Nephron (organoid): ENCODE measurements at regions not wholly inside any gene's neighbourhood (a gene's known extent, or its start where the extent isn't known, plus 50 kb on each side); places are given as distances from the start of the nearest gene placed in this dataset.

ENCODE experiments used
- H3K27ac Mint-ChIP-seq, 3 experiments: 2 replicates each; pipeline ENCODE4 v1.8.0; 2020; ENCODE audit warnings: mixed read lengths in 3 of 3, mild to moderate bottlenecking in 2 of 3, moderate library complexity in 1 of 3
- H3K27me3 Mint-ChIP-seq: 2 replicates; pipeline ENCODE4 v1.8.0; 2021; ENCODE audit warnings: low read depth, mild to moderate bottlenecking, moderate library complexity, mixed read lengths
- H3K36me3 Mint-ChIP-seq: 2 replicates; pipeline ENCODE4 v1.8.0; 2020; ENCODE audit warnings: low read depth, mixed read lengths
- H3K4me1 Mint-ChIP-seq: 2 replicates; pipeline ENCODE4 v1.8.0; 2020; ENCODE audit warnings: mixed read lengths
- H3K4me3 Mint-ChIP-seq, 3 experiments: 2 replicates each; pipeline ENCODE4 v1.8.0; 2020; ENCODE audit warnings: mild to moderate bottlenecking in 3 of 3, mixed read lengths in 3 of 3, moderate library complexity in 2 of 3
- H3K9me3 Mint-ChIP-seq: 2 replicates; pipeline ENCODE4 v1.8.0; 2020; ENCODE audit warnings: mixed read lengths
- CTCF ChIP-seq, 3 experiments: fragments of 200-600 bp; sonication (generic); IDR thresholded peaks; one replicate each; pipeline ENCODE4 v1.5.0; 2021; ENCODE audit warnings: antibody characterized with exemption in 3 of 3; ENCODE audit not compliant: unreplicated experiment in 3 of 3

DNA sequence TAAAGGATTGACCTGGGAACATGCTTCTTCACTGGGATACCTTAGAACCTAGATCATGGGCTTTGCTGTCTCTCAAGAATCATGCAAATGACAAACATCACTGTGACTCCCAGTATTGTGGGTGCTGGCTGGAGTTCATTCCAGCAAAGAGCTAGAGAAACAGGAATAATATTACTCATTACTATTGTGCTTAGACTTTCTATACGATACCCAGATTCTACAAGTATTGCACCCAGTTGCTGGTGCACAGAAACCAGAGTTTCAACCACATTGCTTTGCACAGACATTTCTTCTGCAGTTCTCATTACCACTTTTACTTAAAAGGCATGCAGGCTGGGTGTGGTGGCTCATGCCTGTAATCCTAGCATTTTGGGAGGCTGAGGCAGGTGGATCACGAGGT lies 220.4 kb upstream of the ZNF217 start:
- TF ChIP-seq CTCF (IDR thresholded peaks at IDR 0.05; ENCODE audit: unreplicated experiment in 3 of 3): no peak
- H3K9me3 Mint-ChIP-seq: peaks cover 5% of the 10 kb centered on the region
- peaks cover 4% of the 10 kb centered on the region for H3K4me1 Mint-ChIP-seq

DNA sequence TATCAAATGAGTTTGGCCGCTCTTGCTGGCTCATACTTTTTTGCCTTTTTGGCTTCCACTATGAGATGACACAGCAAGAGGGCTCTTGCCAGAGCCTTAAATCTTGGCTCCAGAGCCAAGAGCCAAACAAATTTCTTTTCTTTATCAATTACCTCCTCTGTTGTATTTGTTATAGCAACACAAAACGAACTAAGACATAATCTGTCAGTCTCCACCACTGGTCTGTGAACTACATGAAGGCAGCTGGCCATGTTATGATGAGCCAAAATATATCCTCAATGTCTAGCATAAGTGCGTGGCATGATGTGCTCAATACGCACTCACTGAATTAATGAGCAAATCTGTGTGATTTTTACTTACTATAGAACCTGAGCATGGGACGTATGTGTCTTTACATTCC lies 220.0 kb upstream of the ZNF217 start:
- H3K9me3 Mint-ChIP-seq: peaks cover 2% of the 10 kb centered on the region
- H3K27me3 Mint-ChIP-seq: no peaks in the 10 kb centered on the region
- no peak for TF ChIP-seq CTCF (IDR thresholded peaks at IDR 0.05; ENCODE audit: unreplicated experiment in 3 of 3)
- no peak overlapping the region for H3K27ac Mint-ChIP-seq
- H3K4me3 Mint-ChIP-seq: no peak overlapping the region
- no peaks in the 10 kb centered on the region for H3K36me3 Mint-ChIP-seq
- H3K4me1 Mint-ChIP-seq: peaks cover 4% of the 10 kb centered on the region

More for the DNA sequence above, 220.4 kb upstream of the ZNF217 start:
- Mint-ChIP-seq H3K27ac (no peak overlapping the region), H3K4me3 (no peak overlapping the region), H3K36me3 (no peaks in the 10 kb centered on the region), H3K27me3 (no peaks in the 10 kb centered on the region)

DNA sequence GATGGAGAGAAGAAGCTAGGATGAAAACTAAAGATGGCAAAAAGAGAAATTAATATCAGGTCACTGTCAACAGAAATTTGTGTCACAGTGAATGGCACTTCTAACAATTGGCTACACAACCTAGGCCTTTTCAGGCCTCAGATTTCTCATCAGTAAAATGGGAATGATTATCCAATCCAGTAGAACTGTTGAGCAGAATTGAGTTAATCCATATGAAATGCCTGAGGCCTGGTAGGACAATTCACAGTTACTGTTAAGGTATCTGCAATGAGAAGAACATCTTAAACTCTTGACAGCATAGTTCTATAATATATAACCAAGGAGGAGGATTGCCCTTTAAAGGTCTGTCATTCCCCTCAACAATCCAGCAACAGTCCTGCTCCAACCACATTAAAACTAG lies 217.9 kb upstream of the ZNF217 start:
- no peak overlapping the region for H3K4me3 Mint-ChIP-seq
- no peaks in the 10 kb centered on the region for H3K27me3 Mint-ChIP-seq
- H3K4me1 Mint-ChIP-seq: peaks cover 4% of the 10 kb centered on the region
- TF ChIP-seq CTCF (IDR thresholded peaks at IDR 0.05; ENCODE audit: unreplicated experiment in 3 of 3): no peak
- H3K36me3 Mint-ChIP-seq: no peaks in the 10 kb centered on the region
- no peak overlapping the region for H3K27ac Mint-ChIP-seq
- no peaks in the 10 kb centered on the region for H3K9me3 Mint-ChIP-seq

- H3K27ac Mint-ChIP-seq: no peak overlapping the region
These were observed 217.2 kb upstream of the ZNF217 start for GRCh38 chr20:53810661-53811355.

DNA sequence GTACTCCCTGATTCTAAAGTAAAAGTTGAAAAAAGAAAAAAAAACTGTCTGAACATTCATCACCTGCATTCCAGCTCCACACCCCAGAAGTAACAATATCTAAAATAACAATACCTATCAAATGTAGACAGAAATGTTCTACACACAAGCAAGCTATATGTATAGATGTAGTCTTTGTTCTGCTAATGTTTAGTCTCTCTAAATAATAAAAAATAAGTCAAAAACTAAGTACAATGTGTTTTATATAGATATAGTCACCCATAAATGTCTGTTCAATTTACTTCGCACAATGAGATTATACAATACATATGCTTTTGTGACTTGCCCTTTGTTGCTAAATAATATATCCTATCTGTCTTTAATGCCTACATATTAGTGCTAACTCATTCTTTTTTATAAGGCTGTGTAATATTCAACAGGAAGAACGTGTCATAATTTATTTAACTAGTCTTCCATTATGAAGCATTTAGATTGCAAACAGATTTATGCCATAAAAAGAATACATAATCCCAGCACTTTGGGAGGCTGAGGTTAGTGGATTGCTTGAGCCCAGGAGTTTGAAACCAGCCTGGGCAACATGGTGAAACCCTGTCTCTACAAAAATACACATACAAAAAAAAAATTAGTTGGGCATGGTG lies 216.2 kb upstream of the ZNF217 start:
- Mint-ChIP-seq H3K4me1 (peaks cover 4% of the 10 kb centered on the region), H3K9me3 (no peaks in the 10 kb centered on the region), H3K36me3 (no peaks in the 10 kb centered on the region), H3K27ac (no peak overlapping the region), H3K27me3 (peaks cover 6% of the 10 kb centered on the region), H3K4me3 (no peak overlapping the region)
- no peak for TF ChIP-seq CTCF (IDR thresholded peaks at IDR 0.05; ENCODE audit: unreplicated experiment in 3 of 3)

More at GRCh38 chr20:53810661-53811355, 217.2 kb upstream of the ZNF217 start:
- Mint-ChIP-seq H3K36me3 (no peaks in the 10 kb centered on the region), H3K4me1 (peaks cover 4% of the 10 kb centered on the region), H3K9me3 (no peaks in the 10 kb centered on the region), H3K4me3 (no peak overlapping the region), H3K27me3 (no peaks in the 10 kb centered on the region)
- TF ChIP-seq CTCF (IDR thresholded peaks at IDR 0.05; ENCODE audit: unreplicated experiment in 3 of 3): no peak

DNA sequence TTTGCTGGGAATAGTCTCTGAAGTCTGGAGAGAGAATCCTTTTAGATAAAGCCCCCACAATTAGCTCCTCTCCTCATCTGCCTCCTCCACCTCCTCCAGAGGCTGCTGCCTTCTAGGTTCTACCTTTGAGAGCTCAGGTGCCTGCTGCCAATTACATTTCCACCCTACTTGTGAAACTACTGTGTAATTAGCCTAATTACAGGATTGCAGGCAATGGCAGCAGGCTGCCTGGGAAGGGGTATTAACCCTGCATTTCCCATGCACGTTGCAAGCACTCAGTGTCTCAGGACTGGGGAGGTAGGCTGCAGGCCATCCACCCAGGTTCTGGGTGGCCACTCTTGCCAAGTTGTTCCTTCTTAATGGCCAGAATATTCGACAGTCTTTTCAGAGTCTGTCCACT lies 215.6 kb upstream of the ZNF217 start:
- Mint-ChIP-seq H3K9me3 (no peaks in the 10 kb centered on the region), H3K27me3 (peaks cover 6% of the 10 kb centered on the region), H3K36me3 (no peaks in the 10 kb centered on the region), H3K4me3 (no peak overlapping the region), H3K4me1 (peaks cover 4% of the 10 kb centered on the region), H3K27ac (no peak overlapping the region)
- TF ChIP-seq CTCF (IDR thresholded peaks at IDR 0.05; ENCODE audit: unreplicated experiment in 3 of 3): no peak
